ENCODE measurements at regions not wholly inside any gene's neighbourhood (a gene's known extent, or its start where the extent isn't known, plus 50 kb on each side); places are given as distances from the start of the nearest gene placed in this dataset.

- Histone ChIP-seq H3K4ac (ENCODE audit: low read depth, low read length) (no peak overlapping the region), H2AFZ (replicated peaks; ENCODE audit: low read length, poor library complexity) (no peak overlapping the region), H3K56ac (ENCODE audit: extremely low read depth, insufficient read depth, low read length) (no peak overlapping the region), H4K20me1 (ENCODE audit: insufficient read depth, low read length) (no peaks in the 10 kb centered on the region), H3K14ac (replicated peaks; ENCODE audit: low read depth, low read length) (no peak overlapping the region), H3K4me1 (ENCODE audit: control insufficient read depth, insufficient read depth, low read length) (no peaks in the 10 kb centered on the region), H2AK5ac (ENCODE audit: low read depth, low read length) (no peak overlapping the region), H4K5ac (ENCODE audit: low read depth, low read length) (no peak overlapping the region), H4K91ac (ENCODE audit: insufficient read depth, low read depth, low read length) (no peak overlapping the region), H3K9me3 (ENCODE audit: control insufficient read depth, insufficient read depth, low read length) (no peaks in the 10 kb centered on the region), H2BK120ac (ENCODE audit: low read depth, low read length) (no peak overlapping the region), H2AK9ac (replicated peaks; ENCODE audit: low read depth, low read length, poor library complexity) (no peak overlapping the region), H3K23ac (ENCODE audit: low read depth, low read length) (no peak overlapping the region), H3K27me3 (ENCODE audit: control insufficient read depth, insufficient read depth, low read length) (no peaks in the 10 kb centered on the region), H3K9me1 (ENCODE audit: insufficient read depth, low read length) (no peaks in the 10 kb centered on the region), H3K27ac (ENCODE audit: insufficient read depth, low read length) (no peak overlapping the region), H3K4me2 (ENCODE audit: low read depth, low read length) (no peak overlapping the region), H3K18ac (ENCODE audit: low read depth, low read length) (no peak overlapping the region), H2BK5ac (ENCODE audit: low read depth, low read length, poor library complexity, severe bottlenecking) (no peak overlapping the region), H3K79me1 (ENCODE audit: low read depth in 1 of 2, low read length in 2 of 2) (no peaks in the 10 kb centered on the region), H3K4me3 (ENCODE audit: insufficient read depth, low read depth, low read length) (no peak overlapping the region), H3K36me3 (ENCODE audit: control insufficient read depth, insufficient read depth, low read length) (no peaks in the 10 kb centered on the region), H4K8ac (ENCODE audit: low read depth in 2 of 2, low read length in 2 of 2) (no peak overlapping the region), H3K9ac (ENCODE audit: low read depth, low read length) (no peak overlapping the region), H2BK15ac (ENCODE audit: low read depth, low read length) (no peak overlapping the region), H2BK20ac (ENCODE audit: low read depth, low read length) (no peak overlapping the region)
- CTCF ChIA-PET: interaction anchor here (0.7 kb wide), 1 partner anchor 242 kb away, joined by 3 read pairs; no protein-coding TSS in a partner anchor
- no peak for TF ChIP-seq BHLHE40 (IDR thresholded peaks at IDR 0.05; ENCODE audit: low read depth, low read length)
- dilution Hi-C loops (cut with HindIII; ENCODE audit: low sequenced_read_pairs, unreplicated experiment) (no loop called here), intact Hi-C loops (cut with micrococcal nuclease) (no loop called here), in situ Hi-C loops (cut with MboI; ENCODE audit: low sequenced_read_pairs) (no loop called here)
- DNase-seq (no peak), ATAC-seq (ENCODE audit: low read depth) (no peak)
- no TSS peak for BruUV-seq (replicated peaks)
- POLR2A ChIA-PET (ENCODE audit: unreplicated experiment): no interaction called here
Measured at GRCh38 chr12:84313323-84313675, 599.3 kb downstream of the SLC6A15 start.

All from IMR-90 (cell line).